ENCODE measurements at regions not wholly inside any gene's neighbourhood (a gene's known extent, or its start where the extent isn't known, plus 50 kb on each side); places are given as distances from the start of the nearest gene placed in this dataset.
"Not testable (repeated sequence)": the region's sequence is repeated elsewhere in the genome, so short reads cannot be mapped to it uniquely, and the experiment has no call there.

DNA sequence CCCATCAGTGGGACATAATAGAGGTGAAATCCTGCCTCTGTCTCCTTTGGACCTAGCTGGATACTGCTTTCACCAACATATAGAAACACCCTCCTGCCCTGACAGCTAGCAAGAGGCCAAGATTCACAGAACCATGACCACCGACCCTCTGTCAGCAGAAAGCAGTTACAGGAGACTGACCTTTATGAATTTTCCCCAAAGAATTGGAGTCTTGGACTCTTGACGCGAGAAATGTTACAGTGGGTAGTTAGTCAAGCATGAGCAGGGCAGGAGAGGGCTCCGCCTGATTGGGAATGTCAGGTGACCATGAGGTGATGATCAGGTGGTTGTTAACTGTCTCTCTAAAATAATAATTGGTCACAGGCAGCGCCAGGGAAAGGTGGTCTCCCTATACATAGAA is 1002.3 kb downstream of the TDRD15 start:
- no peak for DNase-seq (ENCODE audit: low spot score)

DNA sequence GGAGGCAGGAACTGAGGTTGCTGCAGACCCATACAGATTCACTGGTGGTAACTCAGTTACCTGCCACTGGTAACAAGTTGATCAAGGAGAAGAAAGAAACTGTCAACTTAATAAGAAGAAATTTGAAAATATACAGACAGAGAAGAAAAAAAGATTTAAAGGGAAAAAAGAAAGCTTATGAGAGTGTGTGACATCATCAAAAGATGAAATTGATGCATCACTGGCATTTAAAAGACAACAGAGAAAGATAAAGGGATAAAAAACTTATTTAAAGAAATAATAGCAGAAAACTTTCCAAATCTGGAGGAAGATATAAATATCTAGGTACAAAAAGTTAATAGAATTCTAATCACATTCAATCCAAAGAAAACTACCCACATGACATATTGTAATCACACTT is 1003.2 kb downstream of the TDRD15 start:
- DNase-seq (ENCODE audit: low spot score): no peak

GRCh38 chr2:22134421-22134820 is 1010.7 kb downstream of the TDRD15 start:
- DNase-seq (ENCODE audit: low spot score): no peak

GRCh38 chr2:22136446-22136845 is 1012.7 kb downstream of the TDRD15 start:
- no peak for DNase-seq (ENCODE audit: low spot score)

DNA sequence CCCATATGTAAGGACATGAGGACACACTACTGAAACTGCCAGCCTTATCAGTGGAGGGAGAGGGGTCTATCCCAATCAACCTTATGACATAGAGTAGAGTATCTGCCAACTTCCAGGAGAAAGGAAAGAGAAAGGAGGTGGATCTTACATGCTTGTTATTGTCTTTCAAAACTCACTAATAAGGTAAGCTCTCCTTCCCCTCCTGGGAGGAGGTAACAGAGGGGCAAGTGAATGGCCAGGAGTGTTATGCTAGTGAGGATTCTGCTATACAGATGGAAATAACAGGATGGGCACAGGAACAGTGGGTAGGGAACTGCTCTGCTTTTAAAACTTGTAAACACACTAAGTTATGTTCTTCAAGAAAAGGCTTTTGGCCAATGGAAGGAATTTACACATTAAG is 1020.1 kb downstream of the TDRD15 start:
- no peak for DNase-seq (ENCODE audit: low spot score)

GRCh38 chr2:22153931-22154613 is 1030.3 kb downstream of the TDRD15 start:
- no peak for DNase-seq (ENCODE audit: low spot score)

- DNase-seq (ENCODE audit: low spot score): not testable (repeated sequence)
Measured at GRCh38 chr2:22156661-22157060, 1032.9 kb downstream of the TDRD15 start.

- DNase-seq (ENCODE audit: low spot score): no peak
Measured at GRCh38 chr2:22167256-22167655, 1043.5 kb downstream of the TDRD15 start.

DNA sequence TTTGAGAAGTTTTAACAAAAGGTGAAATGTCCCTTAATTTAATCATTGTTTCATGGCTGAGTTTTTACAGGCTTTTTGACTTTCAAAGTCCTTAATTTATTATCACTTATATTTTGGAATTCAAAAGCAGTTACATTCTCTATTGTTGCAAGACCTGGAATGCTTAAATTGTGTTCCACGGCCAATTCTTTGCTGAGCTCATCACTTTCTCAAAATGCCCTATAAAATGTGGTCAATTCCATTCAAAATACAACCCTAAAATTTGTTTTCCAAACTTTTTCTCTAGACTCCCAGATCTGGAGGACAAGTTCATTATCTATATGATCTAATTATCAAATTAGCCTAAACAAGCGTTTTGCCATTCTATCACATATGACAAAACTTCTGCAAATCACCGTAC is 1051.2 kb downstream of the TDRD15 start:
- DNase-seq (ENCODE audit: low spot score): no peak

GRCh38 chr2:22185251-22185650 is 1061.5 kb downstream of the TDRD15 start:
- DNase-seq (ENCODE audit: low spot score): no peak

- DNase-seq (ENCODE audit: low spot score): not testable (repeated sequence)
Measured at GRCh38 chr2:22186261-22186828, 1062.6 kb downstream of the TDRD15 start.

DNA sequence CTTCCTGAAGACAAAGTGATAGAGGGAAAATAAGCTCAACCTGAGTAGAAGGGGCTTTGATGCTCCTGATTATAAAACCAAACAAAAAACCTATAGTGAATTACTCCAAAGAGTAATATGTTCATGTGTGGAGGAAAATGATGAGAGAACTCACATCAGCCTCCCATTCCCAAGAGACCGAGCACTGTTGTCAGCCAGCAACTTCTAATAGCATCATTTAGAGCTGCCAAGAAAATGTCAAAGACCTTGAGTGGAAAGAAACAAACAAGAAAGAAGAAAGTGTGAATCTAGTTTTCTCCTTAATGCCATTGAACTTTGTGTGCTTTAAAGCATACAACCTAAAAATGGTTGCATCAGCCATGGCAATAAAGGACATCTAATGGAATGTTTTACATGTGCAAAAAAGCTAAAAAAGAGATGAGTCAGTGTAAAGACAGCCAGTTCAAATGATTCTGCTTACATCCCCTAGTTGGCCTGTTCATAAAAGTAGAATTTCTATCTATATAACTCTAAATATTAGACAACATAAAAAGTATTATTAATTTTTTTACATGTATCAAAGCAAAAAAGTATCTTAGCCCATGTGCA is 1066.2 kb downstream of the TDRD15 start:
- no peak for DNase-seq (ENCODE audit: low spot score)

DNA sequence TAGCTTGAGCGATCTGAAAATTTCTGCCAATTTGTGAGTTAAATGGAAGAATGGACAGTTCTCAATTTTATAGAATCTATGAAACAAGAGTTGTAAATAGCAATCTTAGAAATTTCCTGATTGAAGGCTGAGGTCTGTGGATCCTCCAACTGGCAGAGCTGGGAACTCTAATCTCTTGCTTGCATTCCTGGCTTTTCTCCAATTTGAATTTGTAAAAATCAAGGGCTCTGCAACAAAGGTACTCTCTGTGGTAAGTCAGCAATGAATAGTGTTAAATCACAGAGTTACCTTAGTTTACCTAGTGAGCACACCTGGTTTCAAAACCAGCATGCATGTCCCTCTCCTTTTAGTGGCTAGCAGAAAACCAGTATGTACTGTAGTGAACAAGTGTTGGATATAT is 1070.5 kb downstream of the TDRD15 start:
- DNase-seq (ENCODE audit: low spot score): no peak

DNA sequence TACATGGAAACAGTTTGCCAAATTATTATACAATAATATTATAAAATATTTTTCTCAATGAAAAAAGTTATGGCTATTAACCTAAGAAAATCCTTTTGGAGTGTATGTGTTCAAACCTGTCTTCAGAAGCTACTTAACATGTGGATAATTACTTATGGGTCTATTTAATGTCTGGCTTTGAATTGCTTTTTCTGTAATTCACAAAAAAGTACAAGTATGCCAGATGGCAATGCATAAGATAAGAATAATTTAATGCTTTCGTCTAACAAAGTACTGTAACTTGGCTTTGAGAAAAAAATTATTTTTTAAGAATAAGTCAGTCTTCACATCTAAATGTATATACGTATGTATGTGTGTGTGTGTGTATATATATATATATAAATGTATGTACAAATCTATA is 1073.0 kb downstream of the TDRD15 start:
- no peak for DNase-seq (ENCODE audit: low spot score)

- no peak for DNase-seq (ENCODE audit: low spot score)
Measured at GRCh38 chr2:22198381-22199283, 1074.9 kb downstream of the TDRD15 start.

DNA sequence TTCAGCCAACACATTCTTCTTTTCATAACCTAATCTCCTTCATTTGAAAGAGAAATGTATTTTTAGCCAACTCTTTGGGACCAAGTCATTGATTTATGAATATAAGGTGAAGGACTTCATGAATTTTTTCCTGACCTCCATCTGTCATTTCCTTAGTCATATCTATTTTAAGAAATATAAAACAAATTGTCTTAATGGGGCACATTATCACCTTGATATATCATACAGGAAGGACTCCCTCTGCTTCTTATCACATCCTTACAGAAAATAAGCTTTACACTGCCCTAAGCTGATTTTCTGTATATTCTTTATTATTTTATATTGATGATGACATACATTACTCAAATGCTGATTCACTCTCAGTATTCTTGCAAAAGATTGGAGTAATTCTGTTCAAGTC is 1076.2 kb downstream of the TDRD15 start:
- no peak for DNase-seq (ENCODE audit: low spot score)

DNA sequence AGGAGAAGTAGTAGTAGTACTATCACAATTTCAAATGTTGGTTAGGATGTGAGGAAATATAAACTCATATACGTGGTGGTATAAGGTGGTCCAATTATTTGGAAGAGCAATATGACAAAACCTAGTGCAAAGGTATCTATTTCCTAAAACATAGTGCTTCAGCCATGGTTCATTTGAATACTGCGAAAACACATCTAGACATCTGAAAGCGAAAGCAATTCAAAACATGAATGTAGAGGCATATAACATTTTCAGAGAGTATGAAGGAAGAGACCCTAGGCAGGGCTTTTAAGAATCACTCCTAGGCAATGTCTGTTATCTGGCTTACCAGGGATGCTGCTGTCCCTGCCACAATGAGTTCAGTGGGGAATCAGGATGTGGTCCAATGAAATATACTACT is 1085.8 kb downstream of the TDRD15 start:
- DNase-seq (ENCODE audit: low spot score): no peak

DNA sequence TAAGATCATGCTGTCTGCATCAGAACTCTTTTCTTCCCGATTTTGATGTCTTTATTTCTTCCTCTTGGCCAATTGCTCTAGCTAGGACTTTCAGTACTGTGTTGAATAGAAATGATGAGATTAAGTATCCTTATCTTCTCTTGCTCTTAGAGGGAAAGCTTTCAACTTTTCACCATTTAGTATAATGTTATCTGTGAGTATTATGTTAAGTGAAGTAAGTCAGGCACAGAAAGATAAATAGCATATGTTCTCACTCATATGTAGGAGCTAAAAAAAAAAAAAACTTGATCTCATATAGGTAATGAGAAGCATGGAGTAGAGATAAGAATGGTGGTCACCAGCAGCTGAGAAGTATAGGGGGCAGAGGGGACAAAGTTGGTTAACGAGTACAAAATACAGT is 1089.5 kb downstream of the TDRD15 start:
- no peak for DNase-seq (ENCODE audit: low spot score)

DNA sequence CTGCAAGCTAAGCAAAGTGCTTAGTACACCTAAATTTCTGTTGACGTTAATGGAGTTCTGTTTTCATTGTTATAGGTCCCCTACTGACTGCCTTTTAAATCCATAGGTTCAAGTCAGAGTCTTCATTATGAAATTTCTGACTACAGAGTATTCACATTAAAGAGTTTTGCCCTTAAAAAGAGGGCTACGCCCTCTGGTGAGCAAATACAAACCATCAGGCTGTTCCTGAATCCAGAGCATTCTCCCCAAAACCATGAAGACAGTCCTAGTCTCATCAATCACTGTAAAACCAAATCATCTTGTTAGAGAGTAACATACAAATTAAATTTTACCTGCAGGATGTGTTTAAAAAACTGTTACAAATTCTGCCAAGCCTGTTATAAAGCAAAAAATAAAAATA is 1091.7 kb downstream of the TDRD15 start:
- DNase-seq (ENCODE audit: low spot score): no peak

- no peak for DNase-seq (ENCODE audit: low spot score)
Measured at GRCh38 chr2:22217881-22218280, 1094.1 kb downstream of the TDRD15 start.

DNA sequence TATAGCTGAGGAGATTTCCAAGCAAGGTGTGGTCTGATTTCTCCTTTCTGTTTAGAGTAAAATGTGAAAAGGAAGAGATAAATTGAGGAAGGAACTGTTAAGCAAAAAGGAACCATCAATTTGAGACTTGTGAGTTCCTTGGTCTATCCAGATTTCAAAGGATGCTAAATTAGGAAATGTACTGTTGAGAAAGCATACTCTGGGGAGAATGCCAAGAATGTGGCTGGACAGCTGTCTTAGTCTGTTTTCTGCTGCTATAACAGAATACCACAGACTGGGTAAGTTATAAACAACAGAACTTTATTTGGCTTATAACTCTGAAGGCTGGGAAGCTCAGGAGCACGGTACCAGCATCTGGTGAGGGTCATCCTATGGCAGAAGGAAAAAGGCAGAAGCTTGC is 1097.2 kb downstream of the TDRD15 start:
- DNase-seq (ENCODE audit: low spot score): no peak

DNA sequence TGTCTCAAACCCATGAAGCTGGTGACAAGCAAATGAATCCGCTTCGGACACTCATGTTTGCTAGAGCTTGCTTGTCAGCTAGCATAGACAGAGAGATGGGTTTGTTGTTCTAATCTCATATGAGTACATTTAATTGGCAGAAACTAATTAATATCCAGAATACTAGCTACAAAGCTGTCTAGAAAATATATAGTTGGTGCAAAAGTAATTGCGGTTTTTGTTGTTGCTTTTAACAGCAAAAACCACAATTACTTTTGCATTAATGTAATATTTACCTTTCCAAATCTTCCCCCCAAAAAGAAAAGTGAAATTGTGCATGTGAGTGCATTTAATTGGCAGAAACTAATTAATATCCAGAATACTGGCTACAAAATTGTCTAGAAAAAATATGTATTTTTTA is 1115.2 kb downstream of the TDRD15 start:
- DNase-seq (ENCODE audit: low spot score): no peak

DNA sequence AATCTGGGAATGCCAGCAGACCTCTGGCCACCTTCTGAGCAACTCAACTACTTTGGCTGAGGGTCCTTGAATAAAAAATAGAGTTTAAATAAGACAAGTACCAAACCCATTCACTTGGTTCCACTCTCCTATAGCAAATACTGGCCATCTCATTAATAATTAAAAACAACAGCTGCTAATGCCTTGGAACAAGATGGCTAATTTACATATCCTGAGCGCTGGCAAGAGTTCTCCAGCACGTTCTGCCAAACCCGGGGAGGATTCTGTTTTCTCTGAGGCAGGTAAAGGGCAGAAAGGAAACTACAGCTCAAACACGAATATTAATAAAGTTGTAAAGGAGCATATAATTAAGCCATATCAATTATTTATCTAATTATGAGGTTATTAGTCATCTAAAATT is 1123.7 kb downstream of the TDRD15 start:
- no peak for DNase-seq (ENCODE audit: low spot score)

Data from ecto neural progenitor cell (in vitro differentiated cells).